Body of pancreas (tissue), 4 donors: ENCODE measurements at regions not wholly inside any gene's neighbourhood (a gene's known extent, or its start where the extent isn't known, plus 50 kb on each side); places are given as distances from the start of the nearest gene placed in this dataset.

ENCODE experiments used
- ATAC-seq: fragments of 150-250 bp; one replicate; pipeline ENCODE4 v1.9.1; 2016
- DNase-seq, 4 donors: peaks; one replicate each; pipeline ENCODE4 v3.0.0-alpha.2; 2019
- H3K27ac ChIP-seq, 4 donors: fragments of 200-600 bp; sonication (generic); 1 replicate in 3 of 4; 2 replicates in 1 of 4; pipeline versions ENCODE4 v1.5.1 to v1.6.1; 2016 to 2019; ENCODE audit warnings: mild to moderate bottlenecking in 1 of 4, mixed read lengths in 1 of 4, moderate library complexity in 1 of 4
- H3K27me3 ChIP-seq, 2 donors: fragments of 200-600 bp; sonication (generic); one replicate each; pipeline ENCODE4 v1.6.0; 2016; ENCODE audit warnings: mild to moderate bottlenecking in 1 of 2
- H3K36me3 ChIP-seq, 2 donors: fragments of 200-600 bp; sonication (generic); replicated peaks in 1 of 2; 2 replicates each; pipeline ENCODE4 v1.5.1; 2016; ENCODE audit warnings: low read depth in 2 of 2; ENCODE audit not compliant: insufficient read depth in 1 of 2
- H3K4me1 ChIP-seq: fragments of 200-600 bp; sonication (generic); one replicate; pipeline ENCODE4 v1.6.0; 2016
- H3K4me3 ChIP-seq, 2 donors: fragments of 200-600 bp; sonication (generic); 1 replicate in 1 of 2; 2 replicates in 1 of 2; pipeline ENCODE4 v1.5.1; 2016 to 2019
- H3K9me3 ChIP-seq, 3 donors: fragments of 200-600 bp; sonication (generic); 1 replicate in 2 of 3; 2 replicates in 1 of 3; pipeline ENCODE4 v1.5.1; 2016
- CTCF ChIP-seq, 7 experiments: fragments of 450-650 bp in 4 of 7; fragments of 200-600 bp in 3 of 7; sonication (generic) in 3 of 7; IDR thresholded peaks; one replicate each; pipeline ENCODE4 v1.5.1; 2016 to 2019; ENCODE audit warnings: antibody characterized with exemption in 7 of 7
- POLR2A ChIP-seq, 3 donors: fragments of 450-650 bp; IDR thresholded peaks; one replicate each; pipeline ENCODE4 v1.6.1; 2016; ENCODE audit warnings: antibody characterized with exemption in 3 of 3, mild to moderate bottlenecking in 2 of 3
- WGBS, 2 donors: methylation state at CpG; one replicate each; pipeline ENCODE4 v1.1.5; 2017; 5-methylcytosine and 5-hydroxymethylcytosine counted together
- intact Hi-C: fragments of 100-400 bp; cut with DNase I; formaldehyde crosslinking; loops from one replicate; pipeline ENCODE4 v1.15.1; 2023

GRCh38 chrX:117645639-117646038 is 471.0 kb downstream of the KLHL13 start:
- no peak for DNase-seq
- H3K27me3 ChIP-seq: no peaks in the 10 kb centered on the region

GRCh38 chrX:117641913-117642656 is 474.5 kb downstream of the KLHL13 start:
- no peaks in the 10 kb centered on the region for H3K9me3 ChIP-seq
- WGBS, 2 donors: 54 to 77% methylated on average over 5 to 6 of the region's 6 CpGs
- H3K4me3 ChIP-seq: no peak overlapping the region

More at GRCh38 chrX:117645639-117646038, 471.0 kb downstream of the KLHL13 start:
- no peak overlapping the region for H3K4me3 ChIP-seq
- H3K36me3 ChIP-seq: no peaks in the 10 kb centered on the region
- ATAC-seq: no peak
- no peaks in the 10 kb centered on the region for H3K9me3 ChIP-seq
- intact Hi-C loops: no loop called here
- no peak for TF ChIP-seq CTCF (IDR thresholded peaks at IDR 0.05)
- TF ChIP-seq POLR2A (IDR thresholded peaks at IDR 0.05): no peak
- H3K4me1 ChIP-seq: no peaks in the 10 kb centered on the region
- no peak overlapping the region for H3K27ac ChIP-seq
- 43 to 83% methylated on average over 1 of the region's 1 CpG for WGBS, 2 donors

GRCh38 chrX:117636826-117637225 is 479.8 kb downstream of the KLHL13 start:
- intact Hi-C loops: no loop called here
- DNase-seq: no peak
- no peaks in the 10 kb centered on the region for H3K27me3 ChIP-seq
- TF ChIP-seq POLR2A (IDR thresholded peaks at IDR 0.05) (no peak), CTCF (IDR thresholded peaks at IDR 0.05) (no peak)
- no peak for ATAC-seq
- H3K27ac ChIP-seq: no peak overlapping the region
- no peaks in the 10 kb centered on the region for H3K9me3 ChIP-seq
- H3K36me3 ChIP-seq: no peaks in the 10 kb centered on the region
- H3K4me1 ChIP-seq: no peaks in the 10 kb centered on the region
- 17 to 26% methylated on average over 1 of the region's 1 CpG for WGBS, 2 donors
- H3K4me3 ChIP-seq: no peak overlapping the region

More at GRCh38 chrX:117641913-117642656, 474.5 kb downstream of the KLHL13 start:
- DNase-seq: no peak
- TF ChIP-seq POLR2A (IDR thresholded peaks at IDR 0.05): no peak
- no peak overlapping the region for H3K27ac ChIP-seq
- no peak for ATAC-seq
- no peaks in the 10 kb centered on the region for H3K4me1 ChIP-seq
- no peaks in the 10 kb centered on the region for H3K27me3 ChIP-seq
- intact Hi-C loops: no loop called here
- H3K36me3 ChIP-seq: no peaks in the 10 kb centered on the region

GRCh38 chrX:117633277-117633676 is 483.3 kb downstream of the KLHL13 start:
- no peak overlapping the region for H3K4me3 ChIP-seq
- H3K4me1 ChIP-seq: no peaks in the 10 kb centered on the region
- no peaks in the 10 kb centered on the region for H3K9me3 ChIP-seq
- ATAC-seq: no peak
- intact Hi-C loops: no loop called here
- 47 to 72% methylated on average over 1 of the region's 1 CpG for WGBS, 2 donors
- DNase-seq: no peak
- no peak overlapping the region for H3K27ac ChIP-seq
- H3K27me3 ChIP-seq: no peaks in the 10 kb centered on the region
- TF ChIP-seq CTCF (IDR thresholded peaks at IDR 0.05): no peak
- TF ChIP-seq POLR2A (IDR thresholded peaks at IDR 0.05): no peak
- no peaks in the 10 kb centered on the region for H3K36me3 ChIP-seq

- Histone ChIP-seq H3K36me3 (no peaks in the 10 kb centered on the region), H3K27ac (no peak overlapping the region), H3K27me3 (no peaks in the 10 kb centered on the region), H3K4me1 (no peaks in the 10 kb centered on the region), H3K9me3 (no peaks in the 10 kb centered on the region), H3K4me3 (no peak overlapping the region)
- intact Hi-C loops: no loop called here
- no peak for TF ChIP-seq POLR2A (IDR thresholded peaks at IDR 0.05)
- no peak for TF ChIP-seq CTCF (IDR thresholded peaks at IDR 0.05)
- DNase-seq (no peak), ATAC-seq (no peak)
- WGBS, 2 donors: 84 to 93% methylated on average over 3 of the region's 3 CpGs
Observed at GRCh38 chrX:117628381-117628780, 488.2 kb downstream of the KLHL13 start.
